H1 (cell line): ENCODE measurements at regions not wholly inside any gene's neighbourhood (a gene's known extent, or its start where the extent isn't known, plus 50 kb on each side); places are given as distances from the start of the nearest gene placed in this dataset.

Experiments used
- CBX8 ChIP-seq: fragments of 300-800, 300-1000 bp; sonication (generic); IDR thresholded peaks from 2 replicates; pipeline ENCODE4 v1.7.1; 2016; ENCODE audit warnings: low read depth, low read length, borderline replicate concordance
- CHD2 ChIP-seq: IDR thresholded peaks from 2 replicates; pipeline ENCODE4 v1.6.1; 2012; ENCODE audit warnings: low read length, improper control_type of control experiment
- CTCF ChIP-seq, 3 experiments: IDR thresholded peaks; 1 replicate in 2 of 3; 2 replicates in 1 of 3; pipeline versions ENCODE4 v1.5.1 to v1.6.1; 2011; ENCODE audit warnings: low read length in 3 of 3, mild to moderate bottlenecking in 3 of 3, inconsistent platforms in 2 of 3, low read depth in 1 of 3, moderate library complexity in 1 of 3; ENCODE audit not compliant: insufficient read depth in 1 of 3; ENCODE audit errors: control extremely low read depth in 1 of 3
- EZH2 ChIP-seq: fragments of 200-600 bp; sonication (generic); IDR thresholded peaks from 2 replicates; pipeline ENCODE4 v1.7.1; 2012; ENCODE audit warnings: low read depth, mild to moderate bottlenecking, moderate library complexity, low read length, inconsistent platforms; ENCODE audit not compliant: severe bottlenecking
- KDM1A ChIP-seq: fragments of 200-600, 300-600 bp; sonication (generic); IDR thresholded peaks from 2 replicates; pipeline ENCODE4 v1.7.1; 2016; ENCODE audit warnings: mild to moderate bottlenecking, low read length, borderline replicate concordance
- NANOG ChIP-seq: IDR thresholded peaks from 2 replicates; pipeline ENCODE4 v1.6.1; 2011; ENCODE audit warnings: low read length, low read depth, mild to moderate bottlenecking, inconsistent platforms; ENCODE audit not compliant: insufficient read depth, poor library complexity, severe bottlenecking
- POLR2A ChIP-seq, 2 experiments: IDR thresholded peaks; 1 replicate in 1 of 2; 2 replicates in 1 of 2; pipeline ENCODE4 v1.6.1; 2011; ENCODE audit warnings: low read depth in 2 of 2, low read length in 2 of 2, mild to moderate bottlenecking in 2 of 2; ENCODE audit errors: control extremely low read depth in 1 of 2
- POLR2AphosphoS5 ChIP-seq: IDR thresholded peaks from 2 replicates; pipeline ENCODE4 v1.6.1; 2011; ENCODE audit warnings: low read depth, low read length
- RAD21 ChIP-seq, 2 experiments: IDR thresholded peaks in 1 of 2; conservative IDR thresholded peaks in 1 of 2; 2 replicates each; pipeline ENCODE4 v1.6.1; 2011; ENCODE audit warnings: low read depth in 2 of 2, low read length in 2 of 2, improper control_type of control experiment in 1 of 2, inconsistent platforms in 1 of 2, mild to moderate bottlenecking in 1 of 2, moderate library complexity in 1 of 2
- RFX5 ChIP-seq: IDR thresholded peaks from 2 replicates; pipeline ENCODE4 v1.6.1; 2011; ENCODE audit warnings: low read depth, low read length, improper control_type of control experiment, borderline replicate concordance
- SP1 ChIP-seq: IDR thresholded peaks from 2 replicates; pipeline ENCODE4 v1.6.1; 2011; ENCODE audit warnings: low read depth, low read length
- SUZ12 ChIP-seq: fragments of 200-600 bp; sonication (generic); IDR thresholded peaks from 2 replicates; pipeline ENCODE4 v1.6.1; 2012; ENCODE audit warnings: mild to moderate bottlenecking, inconsistent platforms, low read length, moderate library complexity, mixed read lengths
- YY1 ChIP-seq: IDR thresholded peaks from 2 replicates; pipeline ENCODE4 v1.6.1; 2011; ENCODE audit warnings: low read depth, mild to moderate bottlenecking, low read length
- ZNF274 ChIP-seq: IDR thresholded peaks from 2 replicates; pipeline ENCODE4 v1.7.0; 2012; ENCODE audit warnings: low read length, borderline replicate concordance; ENCODE audit errors: extremely low read depth

- TF ChIP-seq KDM1A (no peak), NANOG (no peak), CTCF (IDR thresholded peaks at IDR 0.05; ENCODE audit: control extremely low read depth in 1 of 3, insufficient read depth in 1 of 3, low read depth in 1 of 3, low read length in 3 of 3) (no peak), EZH2 (no peak), CHD2 (no peak), POLR2A (IDR thresholded peaks at IDR 0.05; ENCODE audit: control extremely low read depth in 1 of 2, low read depth in 2 of 2, low read length in 2 of 2) (no peak), YY1 (no peak), POLR2AphosphoS5 (no peak), ZNF274 (no peak), SUZ12 (no peak), RFX5 (no peak), SP1 (no peak), RAD21 (IDR thresholded peaks at IDR 0.05 in 1 of 2, conservative IDR thresholded peaks at IDR 0.05 in 1 of 2; ENCODE audit: low read depth in 2 of 2, low read length in 2 of 2) (no peak), CBX8 (no peak)
These were observed 462.4 kb downstream of the PRR16 start for GRCh38 chr5:120926471-120926870.
